GM18508 (cell line): ENCODE measurements at regions not wholly inside any gene's neighbourhood (a gene's known extent, or its start where the extent isn't known, plus 50 kb on each side); places are given as distances from the start of the nearest gene placed in this dataset.

Source experiments
- ATAC-seq: cut with Tn5 transposase; IDR thresholded peaks from one replicate; pipeline ENCODE4 v1.9.1; 2021; ENCODE audit warnings: moderate number of reproducible peaks; ENCODE audit not compliant: insufficient read depth, unreplicated experiment

GRCh38 chr1:218847089-218847768, 326.4 kb upstream of the LYPLAL1 start:
- ATAC-seq, result no peak

DNA sequence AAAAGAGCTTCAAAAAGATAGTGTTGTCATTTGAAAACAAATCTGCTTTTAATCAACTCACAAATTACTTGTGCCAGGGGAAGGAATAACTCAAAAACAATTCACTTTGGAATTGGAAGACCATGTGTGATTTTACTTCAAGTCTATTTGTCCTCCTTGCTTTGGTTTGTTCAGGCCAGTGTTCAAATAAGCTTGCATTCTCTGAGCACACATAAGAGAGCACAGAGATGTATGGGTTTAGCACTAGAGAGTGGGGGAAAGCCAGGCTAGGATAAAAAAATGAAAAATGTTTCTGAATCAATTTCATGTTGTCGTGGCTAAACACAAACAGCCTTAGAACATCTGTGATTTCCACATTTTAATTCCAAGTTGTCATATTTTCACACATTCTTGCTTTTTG, 325.7 kb upstream of the LYPLAL1 start:
- ATAC-seq, result no peak

DNA sequence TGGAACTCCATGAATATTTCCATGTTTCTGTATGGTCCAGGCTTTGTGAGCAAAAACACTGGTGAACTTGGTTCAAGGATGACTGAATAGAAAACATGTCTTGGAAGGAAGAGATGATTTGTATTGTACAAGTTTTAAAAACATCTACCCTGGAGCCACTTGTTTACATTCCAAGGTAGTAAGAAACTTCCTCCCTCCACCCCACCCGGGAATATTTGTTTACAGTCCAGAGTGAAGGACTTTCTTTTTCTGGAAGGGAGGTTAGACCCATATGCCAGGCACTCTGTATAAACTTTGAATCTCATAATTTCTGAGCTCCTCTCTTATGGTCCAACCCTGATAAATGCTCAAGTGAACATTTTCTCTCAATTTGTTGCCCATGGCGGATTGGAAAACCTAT, 323.3 kb upstream of the LYPLAL1 start:
- no peak for ATAC-seq

DNA sequence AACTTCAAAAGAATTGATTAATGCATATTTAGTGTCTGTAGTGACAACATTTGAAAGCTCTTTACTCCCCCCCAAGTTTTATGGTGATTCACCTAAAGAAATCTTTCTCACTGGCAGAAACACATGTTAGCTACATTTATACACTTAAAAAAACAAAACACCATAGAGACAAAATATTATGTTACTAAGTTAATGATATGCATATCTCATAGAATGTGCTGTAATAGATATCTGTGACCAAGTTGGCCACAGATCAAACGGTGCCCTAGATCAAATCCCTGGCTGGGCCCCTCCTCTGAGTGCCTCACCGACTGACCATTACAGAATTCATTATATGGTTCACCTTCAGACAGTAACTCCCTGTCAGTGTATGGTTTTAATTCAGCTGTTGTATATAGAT, 322.1 kb upstream of the LYPLAL1 start:
- no peak for ATAC-seq

GRCh38 chr1:218852527-218852926, 321.2 kb upstream of the LYPLAL1 start:
- no peak for ATAC-seq

DNA sequence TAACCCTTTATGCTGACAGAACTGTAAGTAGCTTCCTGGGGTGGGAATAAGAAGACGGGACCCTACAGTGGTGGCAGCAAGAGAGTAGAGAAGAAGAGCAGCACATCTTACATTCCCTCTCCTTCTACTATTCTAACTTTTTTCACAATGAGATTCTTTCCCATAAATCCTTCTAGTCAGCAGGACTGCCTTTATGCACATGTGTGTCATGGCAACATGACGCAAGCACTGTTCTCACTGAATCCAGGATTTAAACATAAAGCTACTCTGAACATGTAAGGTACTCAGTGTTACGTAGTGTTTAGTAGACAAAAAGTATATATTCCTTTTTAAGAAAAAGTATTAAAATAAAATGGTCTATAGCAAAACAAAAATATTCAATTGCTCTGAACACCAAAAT, 309.7 kb upstream of the LYPLAL1 start:
- ATAC-seq, result no peak

DNA sequence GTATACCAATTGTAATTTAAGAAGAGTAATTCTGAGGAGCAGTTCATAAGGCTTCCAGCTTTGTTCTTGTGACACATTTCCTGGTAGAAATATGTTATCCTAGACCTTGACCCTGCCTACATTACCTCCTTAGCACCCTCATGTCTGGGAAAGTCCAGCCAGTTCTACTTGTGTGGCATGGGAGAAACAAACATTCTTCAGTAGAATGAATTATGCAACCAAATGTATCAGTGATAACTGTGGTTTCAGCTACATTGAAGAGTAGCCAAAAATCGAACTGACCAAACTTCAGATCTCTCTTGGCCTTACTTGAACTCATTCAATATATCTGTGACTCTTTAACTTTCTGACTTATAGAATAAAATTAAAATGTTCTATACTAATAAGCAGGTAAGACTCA, 308.1 kb upstream of the LYPLAL1 start:
- ATAC-seq, result no peak

DNA sequence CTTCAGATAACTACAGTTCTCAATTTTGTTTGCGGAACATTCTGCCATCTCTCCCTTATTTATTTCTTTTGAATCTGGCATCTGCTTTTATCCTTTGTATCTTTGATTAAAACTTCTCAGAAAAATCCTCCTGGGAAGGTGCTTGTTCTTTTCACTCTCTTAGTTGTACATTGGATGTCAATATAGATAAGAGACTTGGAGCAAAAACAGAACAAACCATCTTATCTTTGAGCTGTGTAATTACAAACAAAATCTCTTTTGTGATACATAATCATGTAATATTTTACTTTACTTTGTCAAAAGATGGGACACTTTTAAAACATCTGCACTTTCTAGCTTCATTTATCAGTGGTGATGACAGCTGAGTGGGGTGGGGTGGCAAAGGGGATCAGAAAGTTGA, 307.2 kb upstream of the LYPLAL1 start:
- ATAC-seq, result no peak

- no peak for ATAC-seq
These were observed 306.6 kb upstream of the LYPLAL1 start for GRCh38 chr1:218867066-218867465.

GRCh38 chr1:218867941-218868626, 305.6 kb upstream of the LYPLAL1 start:
- no peak for ATAC-seq

GRCh38 chr1:218869276-218869675, 304.4 kb upstream of the LYPLAL1 start:
- ATAC-seq, result no peak

DNA sequence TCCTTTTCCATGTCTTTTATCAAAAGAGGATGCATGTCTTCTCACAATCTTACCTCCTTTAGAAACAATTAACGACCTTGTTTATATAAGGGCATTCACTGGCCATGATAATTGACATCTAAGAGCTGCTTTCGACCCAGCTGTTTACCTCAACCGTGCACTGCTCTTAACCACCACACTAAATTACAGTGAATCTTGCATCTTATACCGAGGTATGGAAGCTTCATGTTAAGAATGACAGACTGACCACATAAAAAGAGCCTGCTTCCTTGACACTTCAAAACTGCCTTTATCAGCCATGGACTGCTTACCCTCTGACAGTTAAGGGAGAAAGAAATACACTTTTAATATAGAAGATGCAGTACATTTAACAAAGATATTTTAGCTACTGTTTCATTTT, 301.7 kb upstream of the LYPLAL1 start:
- ATAC-seq, result no peak

DNA sequence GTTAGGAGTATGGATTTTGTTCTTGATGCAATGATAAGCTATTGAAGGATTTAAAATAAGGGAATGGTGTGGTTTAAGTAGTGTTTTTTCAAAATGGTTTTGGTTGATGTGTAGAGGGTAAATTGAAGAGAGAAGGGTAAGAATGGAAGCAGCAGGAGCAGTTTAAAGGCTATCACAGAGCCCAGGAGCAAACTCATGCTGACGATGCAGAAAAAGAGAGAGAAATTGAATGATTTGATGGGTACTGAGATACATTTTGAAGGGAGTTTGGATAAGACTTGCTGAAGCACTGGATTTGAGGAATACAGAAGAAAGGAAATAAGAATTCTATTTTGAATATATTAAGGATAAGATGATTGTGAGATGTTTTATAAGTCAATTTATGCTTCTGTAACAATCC, 300.8 kb upstream of the LYPLAL1 start:
- ATAC-seq, result no peak

- ATAC-seq, result no peak
These were observed 299.4 kb upstream of the LYPLAL1 start for GRCh38 chr1:218874313-218874712.

GRCh38 chr1:218874801-218875400, 298.8 kb upstream of the LYPLAL1 start:
- ATAC-seq, result no peak

- no peak for ATAC-seq
These were observed 295.3 kb upstream of the LYPLAL1 start for GRCh38 chr1:218878369-218878768.

- ATAC-seq, result no peak
These were observed 293.1 kb upstream of the LYPLAL1 start for GRCh38 chr1:218880484-218881060.

GRCh38 chr1:218882454-218882853, 291.2 kb upstream of the LYPLAL1 start:
- no peak for ATAC-seq

- ATAC-seq, result no peak
These were observed 287.4 kb upstream of the LYPLAL1 start for GRCh38 chr1:218886101-218886871.

DNA sequence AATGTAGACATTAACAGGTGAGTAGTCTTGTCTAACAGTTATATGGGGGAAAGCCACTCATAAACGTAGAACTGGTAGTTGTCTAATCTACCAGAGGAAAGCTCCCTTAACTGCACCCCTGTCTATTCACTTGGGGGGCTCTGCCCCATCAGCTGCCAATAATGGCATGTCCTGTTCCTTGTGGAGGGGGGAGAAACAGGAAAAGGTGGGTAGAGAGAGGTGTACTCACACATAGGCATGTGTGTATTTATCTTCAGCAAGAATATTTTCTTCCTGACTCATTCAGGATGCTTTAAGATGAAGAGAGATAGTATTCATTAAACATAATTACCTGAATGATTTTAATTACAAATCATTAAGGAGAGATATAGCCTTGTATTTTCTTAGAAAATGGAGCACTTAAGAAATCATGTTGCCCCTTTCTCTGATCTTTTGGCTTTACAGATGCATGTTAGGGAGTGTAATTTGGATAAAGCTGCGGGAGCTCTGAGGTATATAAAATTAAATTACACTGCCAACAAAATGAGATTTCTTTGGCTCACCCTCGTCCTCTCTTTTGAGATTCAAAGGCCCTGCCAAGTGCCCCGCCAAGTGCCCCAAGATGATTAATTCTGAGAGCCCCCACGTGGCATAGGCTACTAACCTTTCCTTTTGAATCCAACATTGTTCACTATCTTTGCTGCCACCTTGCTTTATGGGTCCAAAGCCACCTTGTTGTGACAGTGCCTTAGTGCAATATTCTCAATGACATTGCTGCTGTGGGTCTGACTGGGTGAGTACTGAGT, 286.3 kb upstream of the LYPLAL1 start:
- ATAC-seq, result no peak
